ENCODE measurements at regions not wholly inside any gene's neighbourhood (a gene's known extent, or its start where the extent isn't known, plus 50 kb on each side); places are given as distances from the start of the nearest gene placed in this dataset.

- TF ChIP-seq SMC3 (IDR thresholded peaks at IDR 0.05; ENCODE audit: low read depth, low read length) (no peak), POLR2A (IDR thresholded peaks at IDR 0.05; ENCODE audit: low read depth, low read length) (no peak), MAZ (IDR thresholded peaks at IDR 0.05; ENCODE audit: borderline replicate concordance, low read depth, low read length) (no peak)
Measured at GRCh38 chr9:78150983-78151356, 84.9 kb upstream of the CEP78 start.

All from IMR-90 (cell line).